ENCODE measurements at regions not wholly inside any gene's neighbourhood (a gene's known extent, or its start where the extent isn't known, plus 50 kb on each side); places are given as distances from the start of the nearest gene placed in this dataset.
"Not testable (repeated sequence)": the region's sequence is repeated elsewhere in the genome, so short reads cannot be mapped to it uniquely, and the experiment has no call there.

GRCh38 chr12:13523536-13524307 is 327.2 kb downstream of the EMP1 start:
- Histone ChIP-seq H3K27me3 (ENCODE audit: control insufficient read depth, insufficient read depth, low read length) (no peaks in the 10 kb centered on the region), H3K4me1 (ENCODE audit: control insufficient read depth, insufficient read depth, low read length) (no peaks in the 10 kb centered on the region), H3K4me3 (ENCODE audit: low read length) (no peak overlapping the region), H3K9me3 (ENCODE audit: control insufficient read depth, insufficient read depth, low read length) (no peaks in the 10 kb centered on the region), H3K36me3 (ENCODE audit: control insufficient read depth, insufficient read depth, low read length) (no peaks in the 10 kb centered on the region), H3K27ac (ENCODE audit: low read length) (no peak overlapping the region)
- no peak overlapping the region for H3K27ac Mint-ChIP-seq
- WGBS (ENCODE audit: insufficient coverage): 79% methylated on average over 4 of the region's 4 CpGs
- intact Hi-C loops (cut with micrococcal nuclease): no loop called here
- DNase-seq: no peak
- no peak for TF ChIP-seq CTCF (IDR thresholded peaks at IDR 0.05)
- H3K27me3 Mint-ChIP-seq (ENCODE audit: low read depth in 2 of 2): no peaks in the 10 kb centered on the region
- H3K9me3 Mint-ChIP-seq: peaks cover 2 to 7% of the 10 kb centered on the region in 2 donors
- ATAC-seq: no peak
- H3K4me3 Mint-ChIP-seq: no peak overlapping the region
- H3K4me1 Mint-ChIP-seq: no peaks in the 10 kb centered on the region
- no peaks in the 10 kb centered on the region for H3K36me3 Mint-ChIP-seq

DNA sequence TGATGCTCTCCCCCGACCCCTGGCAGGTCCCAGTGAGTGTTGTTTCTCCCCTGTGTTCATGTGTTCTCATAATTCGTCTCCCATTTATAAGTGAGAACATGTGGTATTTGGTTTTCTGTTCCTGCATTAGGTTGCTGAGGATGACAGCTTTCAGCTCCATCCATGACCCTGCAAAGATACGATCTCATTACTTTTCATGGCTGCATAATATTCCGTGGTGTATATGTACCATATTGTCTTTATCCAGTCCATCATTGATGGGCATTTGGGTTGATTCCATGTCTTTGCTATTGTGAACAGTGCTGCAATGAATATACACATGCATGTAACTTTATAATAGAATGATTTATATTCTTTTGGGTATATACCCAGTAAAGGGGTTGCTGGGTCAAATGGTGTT is 321.5 kb downstream of the EMP1 start:
- ATAC-seq; H3K4me3 Mint-ChIP-seq; H3K27ac Mint-ChIP-seq; H3K27ac ChIP-seq (ENCODE audit: low read length); H3K27me3 Mint-ChIP-seq (ENCODE audit: low read depth in 2 of 2); H3K36me3 Mint-ChIP-seq; H3K9me3 Mint-ChIP-seq; DNase-seq; H3K4me1 Mint-ChIP-seq; H3K9me3 ChIP-seq (ENCODE audit: control insufficient read depth, insufficient read depth, low read length); intact Hi-C loops (cut with micrococcal nuclease); H3K4me1 ChIP-seq (ENCODE audit: control insufficient read depth, insufficient read depth, low read length); H3K27me3 ChIP-seq (ENCODE audit: control insufficient read depth, insufficient read depth, low read length); H3K36me3 ChIP-seq (ENCODE audit: control insufficient read depth, insufficient read depth, low read length); H3K4me3 ChIP-seq (ENCODE audit: low read length): not testable (repeated sequence)
- 78% methylated on average over 4 of the region's 4 CpGs for WGBS (ENCODE audit: insufficient coverage)

GRCh38 chr12:13509740-13510139 is 313.2 kb downstream of the EMP1 start:
- no peak for DNase-seq
- Mint-ChIP-seq H3K27me3 (ENCODE audit: low read depth in 2 of 2) (no peaks in the 10 kb centered on the region), H3K27ac (no peak overlapping the region), H3K36me3 (no peaks in the 10 kb centered on the region), H3K4me3 (no peak overlapping the region), H3K4me1 (no peaks in the 10 kb centered on the region), H3K9me3 (no peaks in the 10 kb centered on the region)
- Histone ChIP-seq H3K9me3 (ENCODE audit: control insufficient read depth, insufficient read depth, low read length) (no peaks in the 10 kb centered on the region), H3K27ac (ENCODE audit: low read length) (no peak overlapping the region), H3K36me3 (ENCODE audit: control insufficient read depth, insufficient read depth, low read length) (no peaks in the 10 kb centered on the region), H3K4me1 (ENCODE audit: control insufficient read depth, insufficient read depth, low read length) (no peaks in the 10 kb centered on the region), H3K4me3 (ENCODE audit: low read length) (no peak overlapping the region), H3K27me3 (ENCODE audit: control insufficient read depth, insufficient read depth, low read length) (no peaks in the 10 kb centered on the region)
- ATAC-seq: no peak
- intact Hi-C loops (cut with micrococcal nuclease): no loop called here
- no peak for TF ChIP-seq CTCF (IDR thresholded peaks at IDR 0.05)

DNA sequence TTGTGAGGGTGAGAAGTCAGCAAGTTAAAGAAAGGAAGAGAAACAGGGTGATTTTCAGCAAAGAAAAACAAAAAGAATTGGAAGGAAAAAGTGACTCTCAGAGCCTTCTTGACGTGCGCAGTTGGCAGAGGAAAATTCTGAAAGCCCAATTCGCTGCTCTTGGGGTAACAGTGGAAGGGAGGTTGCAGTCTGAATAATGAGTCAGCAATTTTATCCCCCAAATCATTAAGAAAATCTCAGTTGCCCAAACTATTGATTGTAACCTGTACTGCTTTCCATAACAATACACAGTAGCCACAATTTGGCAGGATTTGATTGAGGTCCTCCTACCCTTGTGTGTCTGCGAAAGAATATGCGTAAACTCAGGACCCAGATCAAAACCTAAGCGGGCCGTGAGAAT is 309.1 kb downstream of the EMP1 start:
- H3K27me3 Mint-ChIP-seq (ENCODE audit: low read depth in 2 of 2): no peaks in the 10 kb centered on the region
- no peak overlapping the region for H3K4me3 Mint-ChIP-seq
- no peaks in the 10 kb centered on the region for H3K4me1 Mint-ChIP-seq

More for the DNA sequence above, 309.1 kb downstream of the EMP1 start:
- intact Hi-C loops (cut with micrococcal nuclease): no loop called here
- H3K4me1 ChIP-seq (ENCODE audit: control insufficient read depth, insufficient read depth, low read length): no peaks in the 10 kb centered on the region
- no peak for ATAC-seq
- no peaks in the 10 kb centered on the region for H3K9me3 ChIP-seq (ENCODE audit: control insufficient read depth, insufficient read depth, low read length)
- no peaks in the 10 kb centered on the region for H3K27me3 ChIP-seq (ENCODE audit: control insufficient read depth, insufficient read depth, low read length)
- Mint-ChIP-seq H3K9me3 (no peaks in the 10 kb centered on the region), H3K36me3 (no peaks in the 10 kb centered on the region), H3K27ac (no peak overlapping the region)
- no peak overlapping the region for H3K27ac ChIP-seq (ENCODE audit: low read length)
- no peak overlapping the region for H3K4me3 ChIP-seq (ENCODE audit: low read length)
- H3K36me3 ChIP-seq (ENCODE audit: control insufficient read depth, insufficient read depth, low read length): no peaks in the 10 kb centered on the region
- DNase-seq: no peak
- WGBS (ENCODE audit: insufficient coverage): 88% methylated on average over 7 of the region's 7 CpGs
- TF ChIP-seq CTCF (IDR thresholded peaks at IDR 0.05): no peak
